HFFc6 (cell line): ENCODE measurements at regions not wholly inside any gene's neighbourhood (a gene's known extent, or its start where the extent isn't known, plus 50 kb on each side); places are given as distances from the start of the nearest gene placed in this dataset.
A peak's percentile ranks its signal among the peaks of the same experiment; 100 is the strongest.

ENCODE experiments used
- DNase-seq: peaks from one replicate; pipeline ENCODE4 v3.0.0-alpha.2; 2018
- H3K27ac Mint-ChIP-seq: 2 replicates; pipeline ENCODE4 v1.8.0; 2020; ENCODE audit warnings: mild to moderate bottlenecking, mixed read lengths
- H3K27me3 Mint-ChIP-seq: 2 replicates; pipeline ENCODE4 v1.8.0; 2021; ENCODE audit warnings: mild to moderate bottlenecking, moderate library complexity, mixed read lengths; ENCODE audit not compliant: insufficient read depth
- H3K36me3 Mint-ChIP-seq: 2 replicates; pipeline ENCODE4 v1.8.0; 2021; ENCODE audit warnings: low read depth, mixed read lengths
- H3K4me1 Mint-ChIP-seq: 2 replicates; pipeline ENCODE4 v1.8.0; 2020; ENCODE audit warnings: low read depth, mixed read lengths
- H3K4me3 Mint-ChIP-seq: 2 replicates; pipeline ENCODE4 v1.8.0; 2020; ENCODE audit warnings: mild to moderate bottlenecking, moderate library complexity, mixed read lengths
- H3K9me3 Mint-ChIP-seq: 2 replicates; pipeline ENCODE4 v1.8.0; 2020; ENCODE audit warnings: mild to moderate bottlenecking, mixed read lengths
- CTCF ChIP-seq: fragments of 200-600 bp; sonication (generic); IDR thresholded peaks from 2 replicates; pipeline ENCODE4 v1.5.0; 2021; ENCODE audit warnings: antibody characterized with exemption, mild to moderate bottlenecking

DNA sequence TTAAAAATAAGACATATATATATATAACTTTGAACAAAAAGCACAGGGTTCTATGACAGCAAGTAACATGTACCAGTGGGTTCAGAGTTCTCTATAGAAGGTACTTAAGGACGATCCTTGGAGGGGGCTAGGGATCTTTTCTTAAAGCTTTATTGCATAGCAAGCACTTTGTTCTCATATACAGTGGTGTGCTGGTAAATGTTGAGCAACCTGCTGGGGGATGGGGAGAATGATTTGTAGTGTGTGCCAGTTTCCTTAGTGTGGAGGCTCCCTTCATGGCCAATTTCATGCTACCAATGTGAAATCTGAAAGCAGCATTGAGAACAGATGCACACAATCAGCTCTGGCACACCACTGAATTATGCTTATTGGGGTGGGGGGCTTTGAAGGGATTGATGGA, 69.5 kb upstream of the NFASC start:
- Mint-ChIP-seq H3K9me3 (no peaks in the 10 kb centered on the region), H3K4me1 (no peaks in the 10 kb centered on the region), H3K36me3 (no peaks in the 10 kb centered on the region), H3K4me3 (no peak overlapping the region), H3K27me3 (peaks cover 31% of the 10 kb centered on the region), H3K27ac (no peak overlapping the region)
- TF ChIP-seq CTCF, result no peak
- no peak for DNase-seq

- Mint-ChIP-seq H3K4me1 (no peaks in the 10 kb centered on the region), H3K27ac (no peak overlapping the region), H3K4me3 (no peak overlapping the region), H3K27me3 (peaks cover 29% of the 10 kb centered on the region), H3K9me3 (no peaks in the 10 kb centered on the region), H3K36me3 (no peaks in the 10 kb centered on the region)
- DNase-seq, result no peak
- no peak for TF ChIP-seq CTCF
Observed at GRCh38 chr1:204802401-204803175, 68.1 kb upstream of the NFASC start.

- no peak overlapping the region for H3K27ac Mint-ChIP-seq
- no peaks in the 10 kb centered on the region for H3K9me3 Mint-ChIP-seq
- TF ChIP-seq CTCF, result no peak
- DNase-seq, result no peak
- no peak overlapping the region for H3K4me3 Mint-ChIP-seq
- peaks cover 21% of the 10 kb centered on the region for H3K27me3 Mint-ChIP-seq
- no peaks in the 10 kb centered on the region for H3K4me1 Mint-ChIP-seq
- H3K36me3 Mint-ChIP-seq, result no peaks in the 10 kb centered on the region
Observed at GRCh38 chr1:204803607-204804006, 67.1 kb upstream of the NFASC start.

GRCh38 chr1:204806943-204807687, 63.5 kb upstream of the NFASC start:
- no peak overlapping the region for H3K27ac Mint-ChIP-seq
- DNase-seq, result peak; percentile 61

GRCh38 chr1:204809488-204809887, 61.2 kb upstream of the NFASC start:
- no peak for DNase-seq
- Mint-ChIP-seq H3K36me3 (no peaks in the 10 kb centered on the region), H3K4me1 (no peaks in the 10 kb centered on the region), H3K27ac (no peak overlapping the region), H3K4me3 (no peak overlapping the region), H3K27me3 (peaks cover 18% of the 10 kb centered on the region), H3K9me3 (no peaks in the 10 kb centered on the region)
- no peak for TF ChIP-seq CTCF

More at GRCh38 chr1:204806943-204807687, 63.5 kb upstream of the NFASC start:
- Mint-ChIP-seq H3K9me3 (no peaks in the 10 kb centered on the region), H3K4me3 (peak overlapping the region; percentile 84), H3K36me3 (no peaks in the 10 kb centered on the region), H3K4me1 (no peaks in the 10 kb centered on the region), H3K27me3 (peaks cover 19% of the 10 kb centered on the region)
- peak; percentile 98 for TF ChIP-seq CTCF
